HepG2 (cell line): ENCODE measurements at regions not wholly inside any gene's neighbourhood (a gene's known extent, or its start where the extent isn't known, plus 50 kb on each side); places are given as distances from the start of the nearest gene placed in this dataset.

Experiments
- CBX1 ChIP-seq: IDR thresholded peaks from one replicate; pipeline ENCODE4 v1.6.1; 2016; ENCODE audit warnings: antibody characterized with exemption, low read depth
- DRAP1 ChIP-seq: IDR thresholded peaks from 2 replicates; pipeline ENCODE4 v1.6.1; 2016; ENCODE audit warnings: missing genetic modification reagents, missing compliant biosample characterization
- MBNL3 ChIP-seq: fragments of 250-450 bp; sonication (Bioruptor Pico); conservative IDR thresholded peaks from 2 replicates; pipeline ENCODE4 v1.8.0; 2022; ENCODE audit warnings: mild to moderate bottlenecking, inconsistent platforms
- NFATC3 ChIP-seq: sonication (generic); formaldehyde crosslinking; IDR thresholded peaks from 2 replicates; pipeline ENCODE4 v1.5.1; 2020; ENCODE audit warnings: mild to moderate bottlenecking, missing genetic modification reagents
- POLR2A ChIP-seq, 2 experiments: IDR thresholded peaks; 2 replicates each; pipeline ENCODE4 v1.6.1; 2011; ENCODE audit warnings: low read depth in 2 of 2, low read length in 2 of 2, mild to moderate bottlenecking in 1 of 2, moderate library complexity in 1 of 2; ENCODE audit not compliant: insufficient read depth in 1 of 2
- REST ChIP-seq, 2 experiments: IDR thresholded peaks; 2 replicates each; pipeline ENCODE4 v1.6.1; 2011 to 2012; ENCODE audit warnings: low read length in 2 of 2, borderline replicate concordance in 1 of 2, low read depth in 1 of 2, mild to moderate bottlenecking in 1 of 2, moderate library complexity in 1 of 2
- ZNF12 ChIP-seq: sonication (generic); formaldehyde crosslinking; IDR thresholded peaks from 2 replicates; pipeline ENCODE4 v1.5.0; 2020; ENCODE audit warnings: missing genetic modification reagents
- ZNF841 ChIP-seq: sonication (generic); formaldehyde crosslinking; IDR thresholded peaks from 2 replicates; pipeline ENCODE4 v1.8.1; 2023; ENCODE audit warnings: missing genetic modification reagents, borderline replicate concordance
- TF ChIP-seq, protein P1 (sequence below): sonication (generic); formaldehyde crosslinking; IDR thresholded peaks from 2 replicates; pipeline ENCODE4 v1.5.0; 2020; ENCODE audit warnings: mild to moderate bottlenecking, missing genetic modification reagents, moderate library complexity

DNA sequence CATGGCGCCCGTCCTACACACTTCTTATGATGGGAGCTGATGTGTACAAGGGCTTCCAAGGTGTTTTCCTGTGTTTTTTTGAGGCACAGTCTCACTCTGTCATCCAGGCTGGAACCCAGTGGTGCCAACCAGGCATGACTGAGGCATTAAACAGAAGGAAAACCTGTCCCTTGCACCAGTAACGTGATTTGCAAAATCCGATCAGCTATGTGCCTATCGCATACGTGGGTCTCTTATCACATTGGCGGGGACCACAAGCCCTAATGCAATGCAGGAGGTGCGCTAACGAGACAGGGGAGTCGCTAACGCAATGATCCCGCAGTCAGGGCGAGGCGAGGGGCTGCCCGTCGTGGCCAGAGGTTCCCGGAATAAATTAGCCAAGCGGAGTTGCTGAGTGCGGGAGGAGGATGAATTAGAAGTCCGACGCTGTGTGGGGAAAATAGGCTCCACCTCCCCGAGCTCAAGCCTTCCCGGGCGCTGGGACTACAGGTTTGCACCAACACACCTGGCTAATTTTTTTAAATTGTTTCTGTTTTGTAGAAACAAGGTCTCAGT lies 162.7 kb downstream of the SHOX start:
- TF ChIP-seq DRAP1 (CRISPR knock-in tag) (no peak), ZNF841 (CRISPR knock-in tag) (no peak), NFATC3 (CRISPR knock-in tag) (no peak), CBX1 (no peak), ZNF12 (no peak), MBNL3 (CRISPR knock-in tag) (no peak), POLR2A (IDR thresholded peaks at IDR 0.05; ENCODE audit: insufficient read depth in 1 of 2, low read depth in 2 of 2, low read length in 2 of 2) (no peak), REST (IDR thresholded peaks at IDR 0.05; ENCODE audit: borderline replicate concordance in 1 of 2, low read depth in 1 of 2, low read length in 2 of 2) (no peak)
- TF ChIP-seq, protein P1, sequence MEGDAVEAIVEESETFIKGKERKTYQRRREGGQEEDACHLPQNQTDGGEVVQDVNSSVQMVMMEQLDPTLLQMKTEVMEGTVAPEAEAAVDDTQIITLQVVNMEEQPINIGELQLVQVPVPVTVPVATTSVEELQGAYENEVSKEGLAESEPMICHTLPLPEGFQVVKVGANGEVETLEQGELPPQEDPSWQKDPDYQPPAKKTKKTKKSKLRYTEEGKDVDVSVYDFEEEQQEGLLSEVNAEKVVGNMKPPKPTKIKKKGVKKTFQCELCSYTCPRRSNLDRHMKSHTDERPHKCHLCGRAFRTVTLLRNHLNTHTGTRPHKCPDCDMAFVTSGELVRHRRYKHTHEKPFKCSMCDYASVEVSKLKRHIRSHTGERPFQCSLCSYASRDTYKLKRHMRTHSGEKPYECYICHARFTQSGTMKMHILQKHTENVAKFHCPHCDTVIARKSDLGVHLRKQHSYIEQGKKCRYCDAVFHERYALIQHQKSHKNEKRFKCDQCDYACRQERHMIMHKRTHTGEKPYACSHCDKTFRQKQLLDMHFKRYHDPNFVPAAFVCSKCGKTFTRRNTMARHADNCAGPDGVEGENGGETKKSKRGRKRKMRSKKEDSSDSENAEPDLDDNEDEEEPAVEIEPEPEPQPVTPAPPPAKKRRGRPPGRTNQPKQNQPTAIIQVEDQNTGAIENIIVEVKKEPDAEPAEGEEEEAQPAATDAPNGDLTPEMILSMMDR: no peak
